ENCODE measurements at regions not wholly inside any gene's neighbourhood (a gene's known extent, or its start where the extent isn't known, plus 50 kb on each side); places are given as distances from the start of the nearest gene placed in this dataset.

GRCh38 chr5:81827500-81827899, 76.6 kb upstream of the SSBP2 start:
- ATAC-seq (no peak), FAIRE-seq (no peak), DNase-seq (ENCODE audit: low read depth, low spot score) (no peak)
- Histone ChIP-seq H3K79me2 (ENCODE audit: control insufficient read depth, insufficient read depth, low read length) (no peaks in the 10 kb centered on the region), H3K27ac (ENCODE audit: control insufficient read depth, insufficient read depth) (no peak overlapping the region), H2AFZ (ENCODE audit: control insufficient read depth, low read depth, low read length) (no peak overlapping the region), H3K4me1 (ENCODE audit: control insufficient read depth, insufficient read depth, low read length) (no peaks in the 10 kb centered on the region), H3K27me3 (replicated peaks in 1 of 2; ENCODE audit: control insufficient read depth in 2 of 2, insufficient read depth in 2 of 2, low read length in 1 of 2) (no peaks in the 10 kb centered on the region), H3K36me3 (ENCODE audit: control insufficient read depth in 2 of 2, insufficient read depth in 2 of 2, low read length in 1 of 2) (no peaks in the 10 kb centered on the region), H3K9me3 (replicated peaks; ENCODE audit: control insufficient read depth, insufficient read depth, low read length) (no peaks in the 10 kb centered on the region), H4K20me1 (ENCODE audit: control insufficient read depth, insufficient read depth) (no peaks in the 10 kb centered on the region), H3K9ac (ENCODE audit: control insufficient read depth, insufficient read depth, low read length) (no peak overlapping the region), H3K4me2 (ENCODE audit: control insufficient read depth, insufficient read depth) (no peak overlapping the region), H3K4me3 (no peak overlapping the region)
- ChIA-PET SMC1A (ENCODE audit: uncharacterized antibody, unreplicated experiment) (interaction anchor here (0.7 to 1.5 kb wide), 2 partner anchors 11 to 33 kb away, joined by 3 to 7 read pairs; no protein-coding TSS in a partner anchor), RAD21 (ENCODE audit: unreplicated experiment) (interaction anchor here (1.3 kb wide), 1 partner anchor 17 kb away, joined by 3 read pairs; no protein-coding TSS in a partner anchor), CTCF (interaction anchor here (0.6 to 1.7 kb wide), 4 partner anchors 11 to 50 kb away, joined by 3 to 7 read pairs (median 4); no protein-coding TSS in a partner anchor), POLR2A (interaction anchor here (0.6 to 1.1 kb wide), 3 partner anchors 9 to 31 kb away, joined by 3 to 5 read pairs (median 3); no protein-coding TSS in a partner anchor)
- intact Hi-C loops (cut with micrococcal nuclease; ENCODE audit: unreplicated experiment), result no loop called here
- no TSS peak for BruUV-seq (replicated peaks)
- 95% methylated on average over 1 of the region's 1 CpG for WGBS (ENCODE audit: insufficient coverage, insufficient replicate concordance, low lambda C conversion rate, missing lambda C conversion rate)
- in situ Hi-C loops (cut with MboI), result no loop called here
- TF ChIP-seq SIN3A (IDR thresholded peaks at IDR 0.05; ENCODE audit: low read depth, low read length), result no peak
- TF ChIP-seq BCL11A (IDR thresholded peaks at IDR 0.05; ENCODE audit: low read depth, low read length), result no peak
- TF ChIP-seq ZBED1 (IDR thresholded peaks at IDR 0.05; ENCODE audit: borderline replicate concordance), result no peak
- TF ChIP-seq ASH2L (IDR thresholded peaks at IDR 0.05; ENCODE audit: borderline replicate concordance, low read depth), result no peak
- no peak for TF ChIP-seq KLF5 (IDR thresholded peaks at IDR 0.05; ENCODE audit: partially characterized antibody)
- TF ChIP-seq STAT1 (conservative IDR thresholded peaks at IDR 0.05), result no peak
- no peak for TF ChIP-seq ATF2 (IDR thresholded peaks at IDR 0.05; ENCODE audit: low read length)
- TF ChIP-seq RELA (IDR thresholded peaks at IDR 0.05; ENCODE audit: borderline replicate concordance, partially characterized antibody), result no peak
- no peak for TF ChIP-seq SRF (IDR thresholded peaks at IDR 0.05; ENCODE audit: low read depth in 2 of 2, low read length in 2 of 2)

All from GM12878 (cell line).